H9 (cell line): ENCODE measurements at regions not wholly inside any gene's neighbourhood (a gene's known extent, or its start where the extent isn't known, plus 50 kb on each side); places are given as distances from the start of the nearest gene placed in this dataset.

Experiments used
- DNase-seq: peaks from one replicate; pipeline ENCODE4 v3.0.0-alpha.2; 2017
- H2AFZ ChIP-seq: one replicate; pipeline ENCODE4 v1.6.1; 2013; ENCODE audit warnings: mild to moderate bottlenecking, low read length, control low read depth, moderate library complexity
- H2AK5ac ChIP-seq: 2 replicates; pipeline ENCODE4 v1.6.1; 2013; ENCODE audit warnings: low read length, control low read depth, mixed read lengths; ENCODE audit not compliant: insufficient read length
- H2BK120ac ChIP-seq: one replicate; pipeline ENCODE4 v1.6.1; 2013; ENCODE audit warnings: low read depth, mild to moderate bottlenecking, low read length, control low read depth, inconsistent platforms; ENCODE audit not compliant: poor library complexity, severe bottlenecking
- H2BK12ac ChIP-seq: 2 replicates; pipeline ENCODE4 v1.6.1; 2013; ENCODE audit warnings: low read length, control low read depth, mixed read lengths, low read depth; ENCODE audit not compliant: insufficient read length
- H2BK15ac ChIP-seq: 2 replicates; pipeline ENCODE4 v1.6.1; 2013; ENCODE audit warnings: low read depth, low read length, control low read depth
- H2BK20ac ChIP-seq: one replicate; pipeline ENCODE4 v1.6.1; 2013; ENCODE audit warnings: low read depth, mild to moderate bottlenecking, low read length, control low read depth, inconsistent platforms; ENCODE audit not compliant: poor library complexity, severe bottlenecking
- H2BK5ac ChIP-seq: 2 replicates; pipeline ENCODE4 v1.6.1; 2013; ENCODE audit warnings: low read length, control low read depth, mixed read lengths; ENCODE audit not compliant: insufficient read length
- H3K14ac ChIP-seq: 2 replicates; pipeline ENCODE4 v1.6.1; 2013; ENCODE audit warnings: low read length, control low read depth; ENCODE audit not compliant: insufficient read depth
- H3K18ac ChIP-seq: 2 replicates; pipeline ENCODE4 v1.6.1; 2013; ENCODE audit warnings: low read depth, mild to moderate bottlenecking, mixed read lengths, low read length, control low read depth; ENCODE audit not compliant: insufficient read length
- H3K23ac ChIP-seq: 2 replicates; pipeline ENCODE4 v1.6.1; 2013; ENCODE audit warnings: low read length, control low read depth, mixed read lengths, low read depth; ENCODE audit not compliant: insufficient read length
- H3K23me2 ChIP-seq: 2 replicates; pipeline ENCODE4 v1.6.1; 2013; ENCODE audit warnings: low read depth, mild to moderate bottlenecking, mixed read lengths, low read length, control low read depth; ENCODE audit not compliant: insufficient read length, poor library complexity, severe bottlenecking
- H3K27ac ChIP-seq: 2 replicates; pipeline ENCODE4 v1.5.1; 2013; ENCODE audit warnings: low read length, control low read depth, mixed read lengths, low read depth; ENCODE audit not compliant: insufficient read length
- H3K27me3 ChIP-seq: 2 replicates; pipeline ENCODE4 v1.6.1; 2013; ENCODE audit warnings: low read length, control low read depth, inconsistent platforms; ENCODE audit not compliant: insufficient read depth
- H3K4ac ChIP-seq: 2 replicates; pipeline ENCODE4 v1.6.1; 2013; ENCODE audit warnings: low read depth, mild to moderate bottlenecking, control low read depth, inconsistent platforms, low read length, moderate library complexity
- H3K4me1 ChIP-seq: 2 replicates; pipeline ENCODE4 v1.6.1; 2013; ENCODE audit warnings: low read length, control low read depth, inconsistent platforms; ENCODE audit not compliant: insufficient read depth
- H3K4me2 ChIP-seq: 2 replicates; pipeline ENCODE4 v1.6.1; 2013; ENCODE audit warnings: low read length, control low read depth, mixed read lengths; ENCODE audit not compliant: insufficient read length, insufficient read depth
- H3K56ac ChIP-seq: 2 replicates; pipeline ENCODE4 v1.6.1; 2013; ENCODE audit warnings: low read depth, mild to moderate bottlenecking, mixed read lengths, low read length, control low read depth; ENCODE audit not compliant: insufficient read length
- H3K79me1 ChIP-seq: 2 replicates; pipeline ENCODE4 v1.6.1; 2013; ENCODE audit warnings: low read depth, mild to moderate bottlenecking, moderate library complexity, low read length, control low read depth, inconsistent platforms; ENCODE audit not compliant: insufficient read depth, poor library complexity, severe bottlenecking
- H3K79me2 ChIP-seq: 2 replicates; pipeline ENCODE4 v1.6.1; 2013; ENCODE audit warnings: low read length, control low read depth, inconsistent platforms; ENCODE audit not compliant: insufficient read depth
- H3K9ac ChIP-seq: 2 replicates; pipeline ENCODE4 v1.6.1; 2013; ENCODE audit warnings: low read length, control low read depth, mixed read lengths; ENCODE audit not compliant: insufficient read length; ENCODE audit errors: extremely low read depth
- H3K9me3 ChIP-seq: one replicate; pipeline ENCODE4 v1.6.1; 2013; ENCODE audit warnings: low read depth, low read length, inconsistent platforms; ENCODE audit not compliant: control insufficient read depth
- H3T11ph ChIP-seq: one replicate; pipeline ENCODE4 v1.6.1; 2013; ENCODE audit warnings: mild to moderate bottlenecking, low read length, control low read depth, inconsistent platforms
- H4K20me1 ChIP-seq: one replicate; pipeline ENCODE4 v1.6.1; 2013; ENCODE audit not compliant: control insufficient read depth, insufficient read length, insufficient read depth
- H4K5ac ChIP-seq: 2 replicates; pipeline ENCODE4 v1.6.1; 2013; ENCODE audit warnings: low read depth, mild to moderate bottlenecking, mixed read lengths, low read length, control low read depth; ENCODE audit not compliant: insufficient read length
- H4K8ac ChIP-seq: replicated peaks from 2 replicates; pipeline ENCODE4 v1.6.1; 2013; ENCODE audit warnings: low read length, control low read depth, mixed read lengths, low read depth; ENCODE audit not compliant: insufficient read length
- H4K91ac ChIP-seq: 2 replicates; pipeline ENCODE4 v1.6.1; 2013; ENCODE audit warnings: low read depth, mild to moderate bottlenecking, moderate library complexity, mixed read lengths, low read length, control low read depth; ENCODE audit not compliant: insufficient read length
- H3K27ac Mint-ChIP-seq, 3 experiments: 2 replicates in 2 of 3; 3 replicates in 1 of 3; pipeline ENCODE4 v1.8.0; 2020 to 2021; ENCODE audit warnings: mixed read lengths in 3 of 3, mild to moderate bottlenecking in 1 of 3, moderate library complexity in 1 of 3
- H3K27me3 Mint-ChIP-seq: 2 replicates; pipeline ENCODE4 v1.8.0; 2021; ENCODE audit warnings: low read depth, mild to moderate bottlenecking, moderate library complexity, mixed read lengths
- H3K36me3 Mint-ChIP-seq, 3 experiments: 2 replicates in 2 of 3; 3 replicates in 1 of 3; pipeline ENCODE4 v1.8.0; 2020 to 2021; ENCODE audit warnings: low read depth in 3 of 3, mixed read lengths in 3 of 3; ENCODE audit not compliant: insufficient read depth in 1 of 3
- H3K4me1 Mint-ChIP-seq, 2 experiments: 2 replicates each; pipeline ENCODE4 v1.8.0; 2020; ENCODE audit warnings: mixed read lengths in 2 of 2
- H3K4me3 Mint-ChIP-seq, 2 experiments: 2 replicates in 1 of 2; 3 replicates in 1 of 2; pipeline ENCODE4 v1.8.0; 2020 to 2021; ENCODE audit warnings: mild to moderate bottlenecking in 2 of 2, mixed read lengths in 2 of 2, moderate library complexity in 1 of 2
- H3K9me3 Mint-ChIP-seq, 2 experiments: 2 replicates in 1 of 2; 3 replicates in 1 of 2; pipeline ENCODE4 v1.8.0; 2020; ENCODE audit warnings: mild to moderate bottlenecking in 2 of 2, mixed read lengths in 2 of 2, moderate library complexity in 1 of 2
- CTCF ChIP-seq: fragments of 200-600 bp; sonication (generic); conservative IDR thresholded peaks from 3 replicates; pipeline ENCODE4 v1.8.0; 2021; ENCODE audit warnings: antibody characterized with exemption, mild to moderate bottlenecking
- WGBS: extraction: QIAGEN DNeasy Blood & Tissue Kit; methylation state at CpG from one replicate; pipeline ENCODE4 v1.1.7; 2013; ENCODE audit warnings: missing lambda C conversion rate, low lambda C conversion rate, mixed read lengths; ENCODE audit not compliant: insufficient read length; ENCODE audit errors: extremely low coverage; 5-methylcytosine and 5-hydroxymethylcytosine counted together

GRCh38 chr1:4044967-4045366 lies 144.9 kb upstream of the C1orf174 start:
- Histone ChIP-seq H3K9me3 (no peaks in the 10 kb centered on the region), H3K4me2 (no peak overlapping the region), H2BK20ac (no peak overlapping the region), H2BK120ac (no peak overlapping the region), H3K4ac (no peak overlapping the region), H2BK15ac (no peak overlapping the region), H4K91ac (no peak overlapping the region), H3K23me2 (no peaks in the 10 kb centered on the region), H3T11ph (no peak overlapping the region), H3K14ac (no peak overlapping the region), H2AK5ac (no peak overlapping the region), H3K27ac (no peak overlapping the region), H3K23ac (no peak overlapping the region), H3K79me2 (no peaks in the 10 kb centered on the region), H2BK12ac (no peak overlapping the region), H2AFZ (no peak overlapping the region), H3K4me1 (peaks cover 3% of the 10 kb centered on the region), H4K20me1 (no peaks in the 10 kb centered on the region), H3K56ac (no peak overlapping the region), H3K9ac (no peak overlapping the region), H3K27me3 (no peaks in the 10 kb centered on the region), H3K18ac (no peak overlapping the region), H2BK5ac (no peak overlapping the region), H4K5ac (no peak overlapping the region), H4K8ac (no peak overlapping the region), H3K79me1 (no peaks in the 10 kb centered on the region)
- DNase-seq: no peak
- peaks cover 0 to under 1% (median under 1%) of the 10 kb centered on the region in 3 experiments; a peak in 4 of 7 replicates for H3K36me3 Mint-ChIP-seq
- TF ChIP-seq CTCF: no peak
- peaks cover 8 to 14% of the 10 kb centered on the region in 2 experiments; a peak in 3 of 4 replicates for H3K4me1 Mint-ChIP-seq
- H3K4me3 Mint-ChIP-seq: no peak overlapping the region
- peaks cover 2% of the 10 kb centered on the region in 2 experiments; a peak in 4 of 5 replicates for H3K9me3 Mint-ChIP-seq
- WGBS: no CpG with 5 or more reads among the region's 5 CpGs
- H3K27me3 Mint-ChIP-seq: peaks cover 14% of the 10 kb centered on the region
- H3K27ac Mint-ChIP-seq: no peak overlapping the region
